ENCODE measurements at regions not wholly inside any gene's neighbourhood (a gene's known extent, or its start where the extent isn't known, plus 50 kb on each side); places are given as distances from the start of the nearest gene placed in this dataset.
A peak's percentile ranks its signal among the peaks of the same experiment; 100 is the strongest.
"Not testable (repeated sequence)": the region's sequence is repeated elsewhere in the genome, so short reads cannot be mapped to it uniquely, and the experiment has no call there.

DNA sequence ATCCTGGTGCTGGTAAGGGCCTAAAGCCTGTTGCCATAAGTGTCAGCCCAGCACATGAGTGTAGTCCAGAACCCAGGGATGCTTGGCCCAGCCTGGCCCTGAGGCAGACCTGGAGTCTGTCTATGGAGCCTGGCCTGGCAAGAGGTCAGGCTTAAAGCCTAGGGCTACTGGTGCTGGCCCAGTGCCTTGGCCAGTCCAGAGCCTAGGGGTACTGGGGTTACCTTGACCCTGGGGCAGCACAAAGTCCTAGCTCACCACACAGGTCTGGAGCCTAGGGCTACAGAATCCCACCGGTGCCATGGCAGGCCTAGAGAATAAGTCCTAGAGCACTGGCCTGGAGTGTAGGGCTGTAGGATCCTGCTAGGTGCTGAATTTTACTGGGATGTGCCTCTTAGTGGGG, 393.8 kb downstream of the MAGEE1 start:
- H4K20me1 ChIP-seq (ENCODE audit: insufficient read depth, low read length) = no peaks in the 10 kb centered on the region
- H3K4me2 ChIP-seq (ENCODE audit: insufficient read depth, low read length) = no peak overlapping the region
- no peaks in the 10 kb centered on the region for H3K9me3 ChIP-seq (ENCODE audit: low read depth, low read length)
- H3K4me3 ChIP-seq (ENCODE audit: insufficient read depth, low read length) = no peak overlapping the region
- no peak overlapping the region for H3K27ac ChIP-seq (ENCODE audit: low read depth, low read length)
- TF ChIP-seq, protein P1, sequence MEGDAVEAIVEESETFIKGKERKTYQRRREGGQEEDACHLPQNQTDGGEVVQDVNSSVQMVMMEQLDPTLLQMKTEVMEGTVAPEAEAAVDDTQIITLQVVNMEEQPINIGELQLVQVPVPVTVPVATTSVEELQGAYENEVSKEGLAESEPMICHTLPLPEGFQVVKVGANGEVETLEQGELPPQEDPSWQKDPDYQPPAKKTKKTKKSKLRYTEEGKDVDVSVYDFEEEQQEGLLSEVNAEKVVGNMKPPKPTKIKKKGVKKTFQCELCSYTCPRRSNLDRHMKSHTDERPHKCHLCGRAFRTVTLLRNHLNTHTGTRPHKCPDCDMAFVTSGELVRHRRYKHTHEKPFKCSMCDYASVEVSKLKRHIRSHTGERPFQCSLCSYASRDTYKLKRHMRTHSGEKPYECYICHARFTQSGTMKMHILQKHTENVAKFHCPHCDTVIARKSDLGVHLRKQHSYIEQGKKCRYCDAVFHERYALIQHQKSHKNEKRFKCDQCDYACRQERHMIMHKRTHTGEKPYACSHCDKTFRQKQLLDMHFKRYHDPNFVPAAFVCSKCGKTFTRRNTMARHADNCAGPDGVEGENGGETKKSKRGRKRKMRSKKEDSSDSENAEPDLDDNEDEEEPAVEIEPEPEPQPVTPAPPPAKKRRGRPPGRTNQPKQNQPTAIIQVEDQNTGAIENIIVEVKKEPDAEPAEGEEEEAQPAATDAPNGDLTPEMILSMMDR (IDR thresholded peaks at IDR 0.05; ENCODE audit: extremely low read depth, low read depth, low read length) = no peak
- H3K4me1 ChIP-seq (ENCODE audit: insufficient read depth, low read length) = no peaks in the 10 kb centered on the region
- no peak overlapping the region for H2AFZ ChIP-seq (ENCODE audit: low read length)
- H3K36me3 ChIP-seq (ENCODE audit: insufficient read depth, low read length) = no peaks in the 10 kb centered on the region
- no peaks in the 10 kb centered on the region for H3K27me3 ChIP-seq (ENCODE audit: insufficient read depth, low read length)
- DNase-seq (ENCODE audit: insufficient read length, low spot score, missing footprints) = no peak
- no peaks in the 10 kb centered on the region for H3K79me2 ChIP-seq (ENCODE audit: insufficient read depth, low read length)

DNA sequence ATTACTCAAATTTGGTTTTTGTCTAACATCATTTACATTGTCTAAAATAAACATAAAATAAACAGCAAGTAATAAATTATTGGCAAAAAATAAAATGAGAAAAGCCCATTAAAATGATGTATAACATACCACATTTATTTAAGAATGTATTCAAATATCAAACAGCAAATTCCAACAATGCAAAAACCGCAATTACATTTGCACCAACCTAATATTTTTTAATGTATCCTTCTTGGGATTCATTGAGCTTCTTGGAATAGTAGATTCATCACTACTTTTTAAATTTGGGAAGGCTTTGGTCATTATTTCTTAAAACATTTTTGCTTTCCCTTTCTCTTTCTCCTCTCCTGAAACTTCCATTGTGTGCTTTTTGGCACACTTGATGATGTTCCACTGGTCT, 400.2 kb downstream of the MAGEE1 start:
- no peak overlapping the region for H3K4me2 ChIP-seq (ENCODE audit: insufficient read depth, low read length)
- H3K27me3 ChIP-seq (ENCODE audit: insufficient read depth, low read length) = no peaks in the 10 kb centered on the region
- TF ChIP-seq, protein P1 (IDR thresholded peaks at IDR 0.05; ENCODE audit: extremely low read depth, low read depth, low read length) = no peak
- no peak overlapping the region for H3K4me3 ChIP-seq (ENCODE audit: insufficient read depth, low read length)
- no peak overlapping the region for H3K27ac ChIP-seq (ENCODE audit: low read depth, low read length)
- H3K36me3 ChIP-seq (ENCODE audit: insufficient read depth, low read length) = no peaks in the 10 kb centered on the region
- no peaks in the 10 kb centered on the region for H3K79me2 ChIP-seq (ENCODE audit: insufficient read depth, low read length)
- no peak overlapping the region for H2AFZ ChIP-seq (ENCODE audit: low read length)
- DNase-seq (ENCODE audit: insufficient read length, low spot score, missing footprints) = no peak
- no peaks in the 10 kb centered on the region for H4K20me1 ChIP-seq (ENCODE audit: insufficient read depth, low read length)
- H3K4me1 ChIP-seq (ENCODE audit: insufficient read depth, low read length) = no peaks in the 10 kb centered on the region
- no peaks in the 10 kb centered on the region for H3K9me3 ChIP-seq (ENCODE audit: low read depth, low read length)

DNA sequence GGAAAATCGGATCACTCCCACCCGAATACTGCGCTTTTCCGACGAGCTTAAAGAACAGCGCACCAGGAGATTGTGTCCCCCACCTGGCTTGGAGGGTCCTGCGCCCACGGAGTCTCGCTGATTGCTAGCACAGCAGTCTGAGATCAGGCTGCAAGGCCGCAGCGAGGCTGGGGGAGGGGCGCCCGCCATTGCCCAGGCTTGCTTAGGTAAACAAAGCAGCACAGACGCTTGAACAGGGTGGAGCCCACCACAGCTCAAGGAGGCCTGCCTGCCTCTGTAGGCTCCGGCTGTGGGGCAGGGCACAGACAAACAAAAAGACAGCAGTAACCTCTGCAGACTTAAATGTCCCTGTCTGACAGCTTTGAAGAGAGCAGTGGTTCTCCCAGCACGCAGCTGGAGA, 413.4 kb downstream of the MAGEE1 start:
- H3K9me3 ChIP-seq (ENCODE audit: low read depth, low read length) = not testable (repeated sequence)

DNA sequence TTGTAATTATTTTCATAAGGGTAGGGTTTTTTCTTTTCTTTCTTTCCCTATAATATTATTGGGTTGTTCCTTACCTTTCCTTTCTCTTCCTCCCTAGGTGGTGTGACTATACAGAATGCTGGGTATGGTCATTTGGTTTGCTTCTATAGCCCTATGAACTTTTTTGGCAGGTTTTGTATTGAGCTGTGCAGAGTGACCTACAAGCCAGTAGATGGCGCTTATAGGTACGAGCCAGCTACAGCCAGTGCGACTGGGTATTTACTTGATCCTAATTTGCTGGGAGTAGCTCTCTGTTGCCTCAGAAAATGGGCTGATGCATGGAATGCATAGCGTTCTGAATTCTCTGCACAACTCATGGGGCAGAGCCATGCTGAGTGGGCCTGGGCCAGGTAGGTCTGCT, 423.3 kb downstream of the MAGEE1 start:
- Histone ChIP-seq H3K4me1 (ENCODE audit: insufficient read depth, low read length) (no peaks in the 10 kb centered on the region), H3K4me2 (ENCODE audit: insufficient read depth, low read length) (no peak overlapping the region), H2AFZ (ENCODE audit: low read length) (no peak overlapping the region), H3K9me3 (ENCODE audit: low read depth, low read length) (peaks cover 4% of the 10 kb centered on the region), H3K27ac (ENCODE audit: low read depth, low read length) (no peak overlapping the region), H3K36me3 (ENCODE audit: insufficient read depth, low read length) (no peaks in the 10 kb centered on the region), H4K20me1 (ENCODE audit: insufficient read depth, low read length) (no peaks in the 10 kb centered on the region), H3K27me3 (ENCODE audit: insufficient read depth, low read length) (no peaks in the 10 kb centered on the region), H3K4me3 (ENCODE audit: insufficient read depth, low read length) (no peak overlapping the region), H3K79me2 (ENCODE audit: insufficient read depth, low read length) (no peaks in the 10 kb centered on the region)
- DNase-seq (ENCODE audit: insufficient read length, low spot score, missing footprints) = no peak
- TF ChIP-seq, protein P1 (IDR thresholded peaks at IDR 0.05; ENCODE audit: extremely low read depth, low read depth, low read length) = peak; percentile 15

More for the DNA sequence above, 413.4 kb downstream of the MAGEE1 start:
- not testable (repeated sequence) for H3K4me1 ChIP-seq (ENCODE audit: insufficient read depth, low read length); DNase-seq (ENCODE audit: insufficient read length, low spot score, missing footprints); H3K4me2 ChIP-seq (ENCODE audit: insufficient read depth, low read length); H3K27ac ChIP-seq (ENCODE audit: low read depth, low read length); H3K4me3 ChIP-seq (ENCODE audit: insufficient read depth, low read length); H2AFZ ChIP-seq (ENCODE audit: low read length); H4K20me1 ChIP-seq (ENCODE audit: insufficient read depth, low read length); H3K36me3 ChIP-seq (ENCODE audit: insufficient read depth, low read length); H3K27me3 ChIP-seq (ENCODE audit: insufficient read depth, low read length); H3K79me2 ChIP-seq (ENCODE audit: insufficient read depth, low read length)

Measured in osteoblast (primary cell).